ENCODE measurements at regions not wholly inside any gene's neighbourhood (a gene's known extent, or its start where the extent isn't known, plus 50 kb on each side); places are given as distances from the start of the nearest gene placed in this dataset.

- TF ChIP-seq CTCF (CRISPR knock-in tag; IDR thresholded peaks at IDR 0.05), result no peak
- TF ChIP-seq E2F1 (CRISPR knock-in tag; IDR thresholded peaks at IDR 0.05), result no peak
- no peak for TF ChIP-seq ASH2L (IDR thresholded peaks at IDR 0.05; ENCODE audit: insufficient read length, low read depth, low read length)
- no peak for TF ChIP-seq PRDM10 (CRISPR knock-in tag; IDR thresholded peaks at IDR 0.05; ENCODE audit: low read depth)
- TF ChIP-seq CREB1 (IDR thresholded peaks at IDR 0.05), result no peak
- TF ChIP-seq CREB1 (CRISPR knock-in tag; IDR thresholded peaks at IDR 0.05), result no peak
- TF ChIP-seq EP300 (IDR thresholded peaks at IDR 0.05; ENCODE audit: low read depth in 2 of 2, low read length in 2 of 2), result no peak
- TF ChIP-seq EP300 (CRISPR knock-in tag; IDR thresholded peaks at IDR 0.05; ENCODE audit: borderline replicate concordance), result no peak
- TF ChIP-seq JARID2 (CRISPR knock-in tag; IDR thresholded peaks at IDR 0.05; ENCODE audit: insufficient replicate concordance), result no peak
- no peak for TF ChIP-seq BCLAF1 (IDR thresholded peaks at IDR 0.05)
- no peak for TF ChIP-seq POLR2A (IDR thresholded peaks at IDR 0.05; ENCODE audit: insufficient read depth in 1 of 2, low read depth in 2 of 2, low read length in 2 of 2)
- TF ChIP-seq SRF (IDR thresholded peaks at IDR 0.05; ENCODE audit: low read depth, low read length), result no peak
- no peak for TF ChIP-seq ELF4 (CRISPR knock-in tag; IDR thresholded peaks at IDR 0.05; ENCODE audit: borderline replicate concordance)
These were observed 112.4 kb upstream of the ELOVL6 start for GRCh38 chr4:110310795-110311194.

Measured in HepG2 (cell line).